GM19351 (cell line): ENCODE measurements at regions not wholly inside any gene's neighbourhood (a gene's known extent, or its start where the extent isn't known, plus 50 kb on each side); places are given as distances from the start of the nearest gene placed in this dataset.
A peak's percentile ranks its signal among the peaks of the same experiment; 100 is the strongest.
"Not testable (repeated sequence)": the region's sequence is repeated elsewhere in the genome, so short reads cannot be mapped to it uniquely, and the experiment has no call there.

Source experiments
- ATAC-seq: cut with Tn5 transposase; IDR thresholded peaks from one replicate; pipeline ENCODE4 v1.9.1; 2021; ENCODE audit warnings: mild to moderate bottlenecking, moderate library complexity; ENCODE audit not compliant: unreplicated experiment

DNA sequence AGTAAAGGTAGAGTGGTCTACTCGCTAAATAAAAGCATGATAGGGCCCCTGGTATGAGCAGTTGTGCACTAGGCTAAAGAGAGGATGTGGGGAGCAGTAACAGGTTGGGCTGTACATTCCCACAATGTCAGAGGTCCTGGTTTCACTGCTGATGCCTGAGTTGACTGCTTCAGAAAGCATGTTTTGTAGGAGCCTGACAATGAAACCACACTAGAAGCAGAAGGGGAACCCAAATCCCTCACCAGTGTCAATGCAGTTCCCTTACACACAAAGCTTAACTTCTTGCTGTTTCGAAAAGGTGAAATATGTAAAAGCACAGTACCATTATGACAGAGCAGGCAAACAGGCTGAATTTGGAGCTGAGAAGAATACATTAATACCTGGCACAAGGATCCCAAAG, 291.7 kb upstream of the KYNU start:
- ATAC-seq: peak; percentile 86

DNA sequence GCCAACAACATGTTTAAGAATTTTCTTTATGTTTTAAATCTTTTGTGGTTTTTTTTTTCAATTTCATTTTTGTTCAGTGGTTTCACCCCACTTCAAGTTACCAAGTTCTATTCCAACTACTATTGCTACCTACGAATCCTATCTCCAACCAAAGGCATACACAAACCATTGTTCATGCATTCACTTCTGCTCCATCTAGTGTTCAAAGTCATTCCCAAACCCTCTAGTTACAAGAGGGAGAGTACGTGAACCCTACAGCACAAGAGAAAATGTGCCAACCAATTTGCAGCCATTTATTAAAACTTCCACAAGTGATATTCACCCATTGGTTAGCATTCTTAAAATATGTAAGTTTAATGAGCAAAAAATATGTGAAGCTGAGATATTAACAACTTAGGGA, 295.1 kb upstream of the KYNU start:
- no peak for ATAC-seq

DNA sequence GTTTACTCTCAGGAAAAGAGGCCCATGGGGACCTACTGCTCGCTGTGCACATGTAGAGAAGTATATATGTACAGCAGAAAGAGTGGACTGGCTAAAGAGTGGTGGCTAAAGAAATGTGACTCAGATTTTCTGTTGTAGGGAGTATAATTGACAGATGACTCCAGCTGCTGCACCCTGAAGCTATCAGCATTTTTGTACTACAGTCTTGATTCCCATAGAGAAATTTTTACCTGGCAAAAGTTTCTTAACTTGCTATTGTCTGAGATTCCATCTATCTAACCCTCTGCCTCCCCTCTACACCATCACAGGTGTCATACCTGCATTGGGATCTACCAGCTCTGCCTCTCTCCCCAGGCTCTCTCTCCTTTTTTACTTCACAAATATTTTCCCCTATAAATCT, 296.0 kb upstream of the KYNU start:
- ATAC-seq: no peak

- ATAC-seq: no peak
These were observed 296.8 kb upstream of the KYNU start for GRCh38 chr2:142580691-142581090.

- ATAC-seq: no peak
These were observed 301.9 kb upstream of the KYNU start for GRCh38 chr2:142575561-142575960.

DNA sequence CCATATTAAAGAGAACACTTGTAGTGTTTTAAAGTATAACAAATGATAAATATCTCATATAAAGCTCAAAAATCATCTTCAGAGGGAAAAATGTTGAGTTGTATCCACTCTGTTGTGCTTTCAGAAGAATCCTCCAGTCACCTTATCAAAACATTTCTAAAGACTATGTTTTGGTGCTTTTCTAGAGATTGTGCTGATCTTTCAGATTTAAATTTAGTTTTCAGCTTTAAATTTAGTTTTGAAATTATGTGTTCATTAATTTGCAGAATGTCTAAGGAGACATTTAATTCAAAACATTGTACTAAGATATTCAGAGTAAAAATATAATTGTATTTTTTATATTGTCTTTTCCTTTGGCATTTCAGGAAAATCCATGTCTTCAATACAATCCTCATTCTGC, 303.1 kb upstream of the KYNU start:
- no peak for ATAC-seq

GRCh38 chr2:142572346-142573132, 304.9 kb upstream of the KYNU start:
- ATAC-seq: no peak

- ATAC-seq: no peak
These were observed 305.5 kb upstream of the KYNU start for GRCh38 chr2:142571934-142572333.

DNA sequence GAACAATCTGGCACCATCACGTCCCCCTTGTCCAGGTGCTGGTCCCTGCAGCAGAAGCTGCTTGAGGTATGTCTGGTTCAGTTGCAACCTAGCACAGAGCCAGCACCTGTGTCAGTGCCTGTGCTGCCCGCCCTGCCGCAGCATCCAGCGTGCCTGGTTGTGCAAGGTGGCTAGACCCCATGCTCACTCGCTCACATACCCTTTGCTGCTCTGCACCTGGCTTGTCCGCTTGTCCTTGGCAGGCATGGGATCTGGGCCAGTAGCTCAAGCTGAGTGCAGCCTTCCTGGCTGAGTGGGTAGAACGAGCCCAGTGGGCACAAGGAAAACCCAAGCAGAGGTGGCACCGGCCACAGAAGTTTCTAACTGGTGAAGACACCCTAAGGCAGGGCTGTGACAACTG, 314.6 kb upstream of the KYNU start:
- no peak for ATAC-seq

GRCh38 chr2:142561656-142562055, 315.8 kb upstream of the KYNU start:
- no peak for ATAC-seq

DNA sequence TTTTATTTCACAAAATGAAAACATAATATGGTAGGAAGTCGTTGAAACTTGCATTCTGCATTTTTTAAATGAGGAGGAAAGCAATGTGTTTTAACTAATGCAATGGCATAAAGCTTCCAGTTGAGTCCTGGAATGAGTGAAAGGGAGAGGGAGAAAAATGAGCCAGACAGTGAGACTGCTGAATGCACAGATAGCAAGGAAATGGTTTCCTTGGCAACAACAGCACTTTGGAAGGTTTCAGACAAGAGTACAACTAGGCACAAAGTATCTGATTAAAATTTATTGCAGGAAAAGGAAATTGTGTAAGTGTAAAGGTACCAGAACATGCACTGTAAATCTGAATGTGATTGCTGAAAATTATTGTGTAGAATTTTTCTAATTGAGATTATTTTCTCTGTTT, 320.1 kb upstream of the KYNU start:
- ATAC-seq: no peak

- ATAC-seq: not testable (repeated sequence)
These were observed 331.5 kb upstream of the KYNU start for GRCh38 chr2:142545999-142546398.

GRCh38 chr2:142545036-142545435, 332.4 kb upstream of the KYNU start:
- no peak for ATAC-seq

DNA sequence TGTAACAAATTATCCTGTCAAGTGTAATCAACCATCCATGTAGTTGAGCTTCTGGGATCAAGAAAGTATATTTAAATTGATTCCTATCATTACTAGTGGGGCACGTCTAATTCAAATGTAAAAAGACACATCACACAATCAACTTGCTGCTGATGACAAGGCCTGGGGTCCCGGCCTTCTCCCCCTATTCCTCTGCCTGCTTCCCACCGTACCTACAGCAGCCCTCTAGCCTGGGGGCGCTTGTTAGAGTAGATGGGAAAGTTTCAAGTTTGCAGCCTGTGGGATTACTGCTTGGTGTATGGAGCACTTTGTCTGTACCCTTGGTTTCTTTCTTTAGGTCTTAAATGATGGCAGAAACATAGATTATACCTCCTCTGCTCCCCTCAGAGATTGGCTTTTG, 333.3 kb upstream of the KYNU start:
- no peak for ATAC-seq

GRCh38 chr2:142542431-142542910, 335.0 kb upstream of the KYNU start:
- ATAC-seq: no peak

DNA sequence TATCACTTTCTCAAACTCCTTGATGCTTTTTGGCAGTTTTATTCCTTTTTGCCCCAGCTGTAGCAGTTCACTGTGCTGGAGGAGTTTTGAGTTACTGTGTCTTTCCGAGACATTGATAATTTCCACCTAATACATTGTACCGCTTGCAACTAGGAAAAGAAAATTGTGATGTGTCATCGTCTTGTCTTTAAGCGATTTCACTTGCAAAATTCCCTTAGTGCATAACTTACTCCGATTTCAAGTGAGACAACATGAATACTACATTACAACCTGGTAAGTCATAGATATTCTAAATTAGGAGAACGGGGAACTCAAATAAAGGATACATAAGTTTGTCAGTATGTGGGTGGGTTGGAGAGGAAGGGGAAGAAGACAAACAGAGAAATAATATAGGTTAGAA, 340.5 kb upstream of the KYNU start:
- ATAC-seq: no peak

- no peak for ATAC-seq
These were observed 341.0 kb upstream of the KYNU start for GRCh38 chr2:142536492-142536891.

DNA sequence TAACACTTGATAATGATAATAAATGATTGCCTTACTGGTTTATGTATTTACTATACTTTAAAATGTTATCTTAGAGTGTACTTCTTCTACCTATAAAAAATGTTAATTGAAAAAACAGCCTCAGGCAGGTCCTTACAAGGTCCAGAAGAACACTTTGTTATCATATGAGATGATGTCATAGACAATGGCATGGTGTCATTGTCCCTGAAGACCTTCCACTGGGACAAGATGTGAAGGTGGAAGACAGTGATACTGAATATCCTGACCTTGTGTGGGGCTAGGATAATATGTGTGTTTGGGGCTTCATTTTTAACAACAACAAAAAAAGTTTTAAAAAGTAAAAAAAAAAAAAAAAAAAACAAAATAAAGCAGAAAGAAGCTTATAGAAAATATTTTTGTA, 342.2 kb upstream of the KYNU start:
- ATAC-seq: no peak

- ATAC-seq: peak; percentile 70
These were observed 344.3 kb upstream of the KYNU start for GRCh38 chr2:142533177-142533576.

DNA sequence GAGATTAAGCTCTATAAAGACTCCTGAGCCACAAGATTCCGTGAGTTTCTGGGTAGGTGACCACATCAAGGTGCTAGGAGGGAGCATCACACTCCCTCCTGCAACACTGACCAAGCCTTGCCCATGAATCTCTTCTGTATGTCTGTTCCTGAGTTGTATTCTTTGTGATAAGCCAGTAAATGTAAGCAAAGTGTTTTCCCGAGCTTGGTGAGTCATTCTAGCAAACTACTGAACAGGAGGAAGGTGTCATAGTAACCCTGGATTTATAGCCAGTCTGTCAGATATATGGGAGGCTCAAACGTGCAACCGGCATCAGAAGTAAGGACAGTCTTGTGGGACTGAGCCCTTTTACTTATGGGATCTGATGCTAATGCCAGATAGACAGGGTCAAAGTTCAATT, 346.1 kb upstream of the KYNU start:
- no peak for ATAC-seq

DNA sequence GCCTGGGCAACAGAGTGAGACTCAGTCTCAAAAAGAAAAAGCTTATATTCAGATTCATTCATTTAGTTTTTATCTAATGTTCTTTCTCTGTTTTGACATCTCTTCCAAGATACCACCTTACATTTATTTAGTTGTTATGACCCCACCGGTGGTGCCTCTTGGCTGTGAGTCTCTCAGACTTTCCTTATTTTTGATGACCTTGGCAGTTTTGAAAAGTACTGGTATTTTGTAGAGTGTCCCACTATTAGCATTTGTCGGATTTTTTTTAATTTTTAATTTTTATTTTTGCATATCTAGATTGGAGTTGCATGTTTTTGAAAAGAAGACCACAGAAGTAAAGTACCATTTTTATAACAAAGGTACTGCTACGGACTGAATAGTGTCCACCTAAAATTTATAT, 351.7 kb upstream of the KYNU start:
- no peak for ATAC-seq

DNA sequence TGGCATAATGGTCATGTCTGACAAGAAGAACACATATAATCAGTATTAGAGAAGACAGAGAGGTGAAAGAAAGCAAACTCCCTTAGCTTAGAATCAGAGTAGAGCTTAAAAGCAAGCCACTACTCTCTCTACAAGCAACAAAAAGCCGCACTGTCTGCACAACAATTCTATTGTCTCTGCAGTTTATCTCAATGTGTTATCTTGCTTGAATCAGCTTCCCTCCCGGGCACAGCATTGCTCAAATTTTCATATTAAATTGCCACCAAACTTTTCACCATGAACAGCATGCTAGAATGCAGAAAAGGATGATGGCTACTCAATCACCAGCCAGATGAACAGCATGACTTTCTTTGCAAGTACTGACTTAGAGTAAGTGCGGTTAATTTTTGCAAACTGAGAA, 356.0 kb upstream of the KYNU start:
- ATAC-seq: no peak

DNA sequence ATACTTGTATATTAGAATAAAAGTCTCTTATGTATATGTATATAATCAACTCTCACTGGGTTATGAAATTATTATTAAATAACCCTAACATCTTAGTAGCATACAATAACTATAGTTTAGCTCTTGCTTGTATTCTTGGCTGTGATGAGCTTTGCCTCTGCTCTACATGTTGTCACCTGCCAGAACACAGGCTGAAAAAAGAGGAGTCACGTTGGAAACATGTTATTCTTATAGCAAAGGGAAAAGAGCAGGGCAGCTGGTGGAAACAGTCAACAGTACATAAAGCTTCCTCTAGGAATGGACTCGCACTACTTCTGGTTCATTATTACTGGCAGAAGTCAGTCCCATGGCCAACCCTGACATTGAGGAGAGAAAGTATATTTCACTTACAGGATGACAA, 362.0 kb upstream of the KYNU start:
- no peak for ATAC-seq
